Activated CD8-positive, alpha-beta memory T cell treated with anti-CD3 and anti-CD28 coated beads, Interleukin-2, amount 10 ng/mL, durations not matched to agents 7 days and 5 days (primary cell): ENCODE measurements at regions not wholly inside any gene's neighbourhood (a gene's known extent, or its start where the extent isn't known, plus 50 kb on each side); places are given as distances from the start of the nearest gene placed in this dataset.
"Not testable (repeated sequence)": the region's sequence is repeated elsewhere in the genome, so short reads cannot be mapped to it uniquely, and the experiment has no call there.

Experiments
- ATAC-seq: fragments of 150-1000 bp; cut with Tn5 transposase; one replicate; pipeline ENCODE4 v1.10.0; 2021; ENCODE audit warnings: moderate library complexity
- CTCF ChIA-PET: fragments of 350-600 bp; sonication (Branson Sonifier 250); formaldehyde crosslinking; loops from one replicate; lab custom pipeline; 2021; ENCODE audit warnings: antibody characterized with exemption; lab: Charles Lee
- DNase-seq: peaks from one replicate; pipeline ENCODE4 v3.0.0-alpha.2; 2020
- H3K27ac Mint-ChIP-seq: one replicate; pipeline ENCODE4 v1.8.0; 2021; ENCODE audit warnings: mild to moderate bottlenecking, mixed read lengths
- H3K27me3 Mint-ChIP-seq: one replicate; pipeline ENCODE4 v1.8.0; 2021; ENCODE audit warnings: mixed read lengths
- H3K36me3 Mint-ChIP-seq: one replicate; pipeline ENCODE4 v1.8.0; 2021; ENCODE audit warnings: mild to moderate bottlenecking, mixed read lengths
- H3K4me1 Mint-ChIP-seq: one replicate; pipeline ENCODE4 v1.8.0; 2021; ENCODE audit warnings: mixed read lengths
- H3K4me3 Mint-ChIP-seq: one replicate; pipeline ENCODE4 v1.8.0; 2021; ENCODE audit warnings: mild to moderate bottlenecking, moderate library complexity, mixed read lengths
- H3K9me3 Mint-ChIP-seq: one replicate; pipeline ENCODE4 v1.8.0; 2022; ENCODE audit warnings: low read depth, mixed read lengths

GRCh38 chr5:94049307-94049922 lies 308.0 kb upstream of the POU5F2 start:
- H3K9me3 Mint-ChIP-seq, H3K4me3 Mint-ChIP-seq, H3K27ac Mint-ChIP-seq, ATAC-seq, H3K4me1 Mint-ChIP-seq, H3K27me3 Mint-ChIP-seq, DNase-seq: not testable (repeated sequence)
- CTCF ChIA-PET = interaction anchor here (0.8 kb wide), 1 partner anchor 448 kb away, joined by 4 read pairs; no protein-coding TSS in a partner anchor
- H3K36me3 Mint-ChIP-seq = peaks cover 28% of the 10 kb centered on the region

DNA sequence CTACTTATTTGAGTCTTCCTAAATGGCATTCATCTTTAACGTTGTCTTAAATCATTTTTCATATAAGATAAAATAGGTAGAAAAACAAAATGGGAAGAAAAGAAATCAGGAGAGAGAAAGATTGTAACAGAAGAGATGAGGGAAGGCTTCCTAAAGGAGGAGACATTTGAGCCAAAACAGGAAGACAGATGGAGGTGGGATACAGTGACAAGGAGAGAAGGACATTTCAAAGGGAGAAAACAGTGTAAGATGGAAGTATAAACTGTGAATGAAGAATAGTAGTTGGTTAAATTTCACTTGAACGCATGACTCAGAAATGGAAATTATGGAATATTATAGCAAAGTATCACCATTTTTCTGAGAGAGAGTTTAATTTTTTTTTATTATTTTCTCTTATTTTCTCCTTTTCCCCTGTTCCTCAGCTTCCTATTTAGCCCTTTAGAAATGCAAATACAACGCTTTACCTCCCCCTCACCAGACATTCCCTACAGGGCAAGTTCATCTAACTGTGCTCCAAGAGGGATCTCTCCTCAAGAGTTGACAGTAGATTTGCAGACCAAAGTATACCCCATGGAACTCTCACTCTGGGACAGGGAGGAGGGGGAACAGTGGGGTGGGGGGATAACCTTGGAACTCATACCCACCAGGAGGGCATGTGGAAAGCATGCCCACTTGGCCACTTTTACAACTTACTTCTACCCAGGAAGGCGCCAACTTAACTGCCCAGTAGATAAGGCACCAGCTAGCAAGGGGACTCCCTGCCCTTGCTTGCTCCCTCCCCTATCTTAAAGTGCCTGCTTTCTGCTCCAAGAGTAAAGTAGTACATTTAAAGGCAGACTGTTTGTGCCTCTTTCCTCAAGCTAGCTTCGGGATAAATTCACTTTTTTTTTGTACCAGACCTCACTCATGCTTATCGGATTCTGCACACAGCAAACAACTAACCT lies 304.7 kb upstream of the POU5F2 start:
- ATAC-seq (no peak), DNase-seq (no peak)
- Mint-ChIP-seq H3K9me3 (peaks cover 9% of the 10 kb centered on the region), H3K4me1 (no peaks in the 10 kb centered on the region), H3K4me3 (no peak overlapping the region), H3K27me3 (no peaks in the 10 kb centered on the region), H3K27ac (no peak overlapping the region), H3K36me3 (peaks cover 47% of the 10 kb centered on the region)
- CTCF ChIA-PET = no interaction called here

- H3K27ac Mint-ChIP-seq = no peak overlapping the region
- no peak for ATAC-seq
- no peaks in the 10 kb centered on the region for H3K4me1 Mint-ChIP-seq
- H3K4me3 Mint-ChIP-seq = no peak overlapping the region
- DNase-seq = no peak
- CTCF ChIA-PET = no interaction called here
- H3K36me3 Mint-ChIP-seq = peaks cover 52% of the 10 kb centered on the region
- H3K27me3 Mint-ChIP-seq = no peaks in the 10 kb centered on the region
- peaks cover 11% of the 10 kb centered on the region for H3K9me3 Mint-ChIP-seq
These were observed 301.9 kb upstream of the POU5F2 start for GRCh38 chr5:94043311-94043710.

GRCh38 chr5:94040591-94041148 lies 299.3 kb upstream of the POU5F2 start:
- H3K4me3 Mint-ChIP-seq = no peak overlapping the region
- no peak overlapping the region for H3K27ac Mint-ChIP-seq
- peaks cover 48% of the 10 kb centered on the region for H3K36me3 Mint-ChIP-seq
- peaks cover 9% of the 10 kb centered on the region for H3K9me3 Mint-ChIP-seq
- H3K4me1 Mint-ChIP-seq = no peaks in the 10 kb centered on the region
- no peak for ATAC-seq
- CTCF ChIA-PET = no interaction called here
- DNase-seq = no peak
- no peaks in the 10 kb centered on the region for H3K27me3 Mint-ChIP-seq

DNA sequence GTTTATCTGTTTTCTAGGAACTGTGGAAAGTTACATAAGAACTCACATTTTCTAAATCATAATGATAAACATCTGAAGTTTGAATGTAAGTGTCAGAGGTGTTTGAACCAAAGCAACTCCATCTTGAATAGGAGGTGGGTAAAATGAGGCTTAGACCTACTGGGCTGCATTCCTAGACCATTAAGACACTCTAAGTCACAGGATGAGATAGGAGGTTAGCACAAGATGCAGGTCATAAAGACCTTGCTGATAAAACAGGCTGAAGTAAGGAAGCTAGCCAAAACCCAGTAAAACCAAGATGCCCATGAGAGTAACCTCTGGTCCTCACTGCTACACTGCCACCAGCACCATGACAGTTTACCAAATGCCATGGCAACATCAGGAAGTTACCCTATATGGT lies 297.7 kb upstream of the POU5F2 start:
- Mint-ChIP-seq H3K4me3 (no peak overlapping the region), H3K4me1 (no peaks in the 10 kb centered on the region), H3K27me3 (no peaks in the 10 kb centered on the region), H3K9me3 (peaks cover 5% of the 10 kb centered on the region), H3K27ac (no peak overlapping the region), H3K36me3 (peaks cover 46% of the 10 kb centered on the region)
- DNase-seq (no peak), ATAC-seq (no peak)
- CTCF ChIA-PET = no interaction called here

DNA sequence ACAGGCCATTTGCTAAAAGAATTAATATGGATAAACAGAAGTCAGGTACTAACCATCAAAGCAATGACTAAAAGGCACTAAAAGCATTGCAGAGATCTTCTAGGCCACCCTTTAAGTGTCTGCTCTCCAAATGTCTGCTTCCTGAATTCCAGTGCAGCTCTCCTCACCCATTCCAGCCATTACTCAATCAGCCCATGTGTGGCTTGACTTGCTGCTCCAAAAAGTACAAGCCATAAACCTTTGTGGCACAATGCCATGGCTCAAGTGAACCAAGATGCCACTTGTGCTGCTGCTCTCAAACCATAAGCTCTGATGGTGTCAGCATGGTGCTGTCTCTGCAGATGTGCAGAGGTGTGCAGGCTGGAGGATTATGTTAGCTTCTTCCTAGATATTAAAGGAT lies 290.2 kb upstream of the POU5F2 start:
- DNase-seq (no peak), ATAC-seq (no peak)
- Mint-ChIP-seq H3K9me3 (peaks cover 3% of the 10 kb centered on the region), H3K4me1 (no peaks in the 10 kb centered on the region), H3K27ac (no peak overlapping the region), H3K4me3 (no peak overlapping the region), H3K36me3 (peaks cover 36% of the 10 kb centered on the region), H3K27me3 (no peaks in the 10 kb centered on the region)
- CTCF ChIA-PET = no interaction called here

DNA sequence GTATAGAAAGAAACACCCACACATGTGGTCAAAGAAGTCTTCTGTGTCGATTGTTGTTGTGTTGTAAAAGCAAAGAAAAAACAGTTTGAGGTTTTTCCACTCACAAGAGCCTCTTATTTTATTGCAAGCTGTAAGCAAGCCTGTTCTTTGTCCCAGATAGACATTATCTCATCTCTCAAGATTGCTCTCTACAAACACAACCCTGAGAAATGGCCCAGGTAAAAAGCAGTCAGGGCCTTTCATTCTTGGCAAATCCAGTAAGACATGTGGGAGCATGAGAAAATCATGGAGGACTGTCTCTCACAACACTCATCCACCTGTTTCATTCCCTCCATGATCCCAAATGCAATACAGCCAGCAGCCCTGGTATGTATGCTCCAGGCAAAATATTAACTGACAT lies 286.6 kb upstream of the POU5F2 start:
- CTCF ChIA-PET = no interaction called here
- ATAC-seq = no peak
- peaks cover 25% of the 10 kb centered on the region for H3K36me3 Mint-ChIP-seq

DNA sequence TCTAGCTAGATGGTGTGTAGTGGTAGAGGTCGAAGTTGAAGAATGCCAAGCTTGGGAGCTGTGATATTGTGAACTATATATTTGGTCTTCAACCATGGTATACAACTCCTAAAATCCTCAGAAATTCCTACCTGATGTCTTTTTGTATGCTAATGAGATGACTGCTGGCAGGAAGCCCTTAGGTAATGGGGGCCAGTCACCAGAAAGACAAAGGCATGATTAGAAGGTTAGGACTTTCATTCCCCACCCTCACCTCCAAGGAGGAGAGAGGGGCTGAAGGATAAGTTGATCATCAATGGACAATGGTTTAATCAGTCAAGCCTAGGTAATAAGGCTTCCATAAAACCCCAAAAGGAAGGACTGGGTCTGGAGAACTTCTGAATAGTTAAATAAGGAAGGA lies 285.7 kb upstream of the POU5F2 start:
- Mint-ChIP-seq H3K27ac (no peak overlapping the region), H3K36me3 (peaks cover 22% of the 10 kb centered on the region)
- CTCF ChIA-PET = no interaction called here

More for the DNA sequence above, 286.6 kb upstream of the POU5F2 start:
- H3K27me3 Mint-ChIP-seq = no peaks in the 10 kb centered on the region
- H3K4me3 Mint-ChIP-seq = no peak overlapping the region
- no peak for DNase-seq
- H3K4me1 Mint-ChIP-seq = no peaks in the 10 kb centered on the region
- peaks cover 2% of the 10 kb centered on the region for H3K9me3 Mint-ChIP-seq
- no peak overlapping the region for H3K27ac Mint-ChIP-seq

GRCh38 chr5:94025788-94026473 lies 284.5 kb upstream of the POU5F2 start:
- Mint-ChIP-seq H3K4me3 (no peak overlapping the region), H3K27ac (no peak overlapping the region), H3K4me1 (no peaks in the 10 kb centered on the region), H3K27me3 (no peaks in the 10 kb centered on the region), H3K9me3 (no peaks in the 10 kb centered on the region), H3K36me3 (peaks cover 23% of the 10 kb centered on the region)
- no peak for DNase-seq
- CTCF ChIA-PET = no interaction called here
- ATAC-seq = no peak

More for the DNA sequence above, 285.7 kb upstream of the POU5F2 start:
- Mint-ChIP-seq H3K27me3 (no peaks in the 10 kb centered on the region), H3K9me3 (no peaks in the 10 kb centered on the region), H3K4me1 (no peaks in the 10 kb centered on the region), H3K4me3 (no peak overlapping the region)
- ATAC-seq = no peak
- no peak for DNase-seq

DNA sequence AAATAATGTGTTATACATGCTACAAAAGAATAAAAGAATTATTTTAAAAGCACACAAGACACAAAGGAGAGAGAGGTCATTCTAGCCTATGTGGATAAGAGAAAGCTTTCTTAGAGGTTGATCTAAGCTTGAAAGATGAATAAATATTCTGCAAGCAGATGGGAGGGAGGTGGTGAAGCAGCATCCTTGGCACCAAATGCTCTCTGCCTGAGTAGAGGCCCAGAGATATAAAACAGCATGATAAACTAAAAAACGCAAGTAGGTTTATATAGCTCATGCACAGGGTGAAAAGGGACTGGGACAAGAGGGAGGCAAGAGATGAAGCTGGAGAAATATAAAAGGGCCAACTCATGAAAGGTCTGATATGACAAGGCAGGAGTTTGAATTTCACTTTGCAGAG lies 283.2 kb upstream of the POU5F2 start:
- ATAC-seq (no peak), DNase-seq (no peak)
- CTCF ChIA-PET = no interaction called here
- Mint-ChIP-seq H3K27me3 (no peaks in the 10 kb centered on the region), H3K9me3 (no peaks in the 10 kb centered on the region), H3K4me1 (no peaks in the 10 kb centered on the region), H3K4me3 (no peak overlapping the region), H3K36me3 (peaks cover 28% of the 10 kb centered on the region), H3K27ac (no peak overlapping the region)

GRCh38 chr5:94024101-94024500 lies 282.7 kb upstream of the POU5F2 start:
- Mint-ChIP-seq H3K27ac (no peak overlapping the region), H3K36me3 (peaks cover 33% of the 10 kb centered on the region), H3K27me3 (no peaks in the 10 kb centered on the region), H3K9me3 (no peaks in the 10 kb centered on the region), H3K4me3 (no peak overlapping the region), H3K4me1 (no peaks in the 10 kb centered on the region)
- ATAC-seq (no peak), DNase-seq (no peak)
- CTCF ChIA-PET = no interaction called here

DNA sequence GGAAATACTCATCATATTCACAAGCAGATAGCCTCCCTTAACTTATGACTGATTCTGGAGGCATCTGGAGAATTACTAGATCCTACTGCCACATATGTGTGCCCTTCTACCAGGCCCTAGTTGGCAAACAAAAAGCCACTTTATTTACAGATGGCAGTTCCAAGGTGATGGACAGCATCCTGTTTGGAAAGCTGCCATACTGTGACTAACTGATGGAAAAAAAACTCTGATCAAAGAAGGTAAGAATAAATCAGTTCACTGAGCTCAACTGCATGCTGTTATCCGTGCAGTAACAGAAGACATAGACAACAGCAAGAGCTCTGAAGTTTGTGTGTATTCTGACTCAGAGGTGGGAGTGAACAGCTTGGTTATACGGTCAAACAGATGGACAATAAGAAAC lies 279.8 kb upstream of the POU5F2 start:
- peaks cover 39% of the 10 kb centered on the region for H3K36me3 Mint-ChIP-seq

DNA sequence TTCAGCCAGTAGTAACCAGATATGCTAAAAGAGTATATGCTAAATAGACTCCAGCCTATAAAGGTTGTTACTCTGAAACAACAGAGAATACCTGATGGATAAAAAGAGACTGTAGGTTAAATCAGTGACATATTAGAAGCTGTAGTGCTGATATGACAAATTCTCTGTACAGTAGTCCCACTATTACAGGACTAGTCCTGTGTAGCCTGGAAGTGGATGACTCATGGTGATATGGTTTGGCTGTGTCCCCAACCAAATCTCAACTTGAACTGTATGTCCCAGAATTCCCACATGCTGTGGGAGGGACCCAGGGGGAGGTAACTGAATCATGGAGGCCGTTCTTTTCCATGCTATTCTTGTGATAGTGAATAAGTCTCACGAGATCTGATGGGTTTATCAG lies 276.2 kb upstream of the POU5F2 start:
- Mint-ChIP-seq H3K4me1 (no peaks in the 10 kb centered on the region), H3K36me3 (peaks cover 58% of the 10 kb centered on the region), H3K9me3 (peaks cover 12% of the 10 kb centered on the region), H3K27me3 (no peaks in the 10 kb centered on the region), H3K27ac (no peak overlapping the region), H3K4me3 (no peak overlapping the region)
- CTCF ChIA-PET = no interaction called here
- no peak for ATAC-seq
- DNase-seq = no peak

More for the DNA sequence above, 279.8 kb upstream of the POU5F2 start:
- CTCF ChIA-PET = no interaction called here
- Mint-ChIP-seq H3K9me3 (peaks cover 2% of the 10 kb centered on the region), H3K27me3 (no peaks in the 10 kb centered on the region), H3K27ac (no peak overlapping the region), H3K4me1 (no peaks in the 10 kb centered on the region), H3K4me3 (no peak overlapping the region)
- ATAC-seq = no peak
- no peak for DNase-seq
